Glomerular endothelial cell (primary cell): ENCODE measurements at regions not wholly inside any gene's neighbourhood (a gene's known extent, or its start where the extent isn't known, plus 50 kb on each side); places are given as distances from the start of the nearest gene placed in this dataset.

Experiments used
- DNase-seq: peaks from one replicate; pipeline ENCODE4 v3.0.0-alpha.2; 2011; ENCODE audit warnings: low read depth, low spot score; ENCODE audit errors: extremely low read depth

- DNase-seq, result no peak
Observed at GRCh38 chr1:222301652-222302051, 246.3 kb downstream of the HHIPL2 start.

GRCh38 chr1:222299524-222299923 lies 248.4 kb downstream of the HHIPL2 start:
- DNase-seq, result no peak

- no peak for DNase-seq
Observed at GRCh38 chr1:222290866-222291265, 257.0 kb downstream of the HHIPL2 start.

GRCh38 chr1:222288053-222288452 lies 259.9 kb downstream of the HHIPL2 start:
- no peak for DNase-seq

GRCh38 chr1:222286011-222286410 lies 261.9 kb downstream of the HHIPL2 start:
- DNase-seq, result no peak

GRCh38 chr1:222285526-222285925 lies 262.4 kb downstream of the HHIPL2 start:
- no peak for DNase-seq

- no peak for DNase-seq
Observed at GRCh38 chr1:222284466-222284865, 263.4 kb downstream of the HHIPL2 start.

GRCh38 chr1:222283147-222283768 lies 264.6 kb downstream of the HHIPL2 start:
- no peak for DNase-seq

GRCh38 chr1:222279591-222279990 lies 268.3 kb downstream of the HHIPL2 start:
- no peak for DNase-seq

- no peak for DNase-seq
Observed at GRCh38 chr1:222278501-222278900, 269.4 kb downstream of the HHIPL2 start.

- no peak for DNase-seq
Observed at GRCh38 chr1:222275729-222276465, 272.0 kb downstream of the HHIPL2 start.

GRCh38 chr1:222275001-222275728 lies 272.7 kb downstream of the HHIPL2 start:
- DNase-seq, result no peak

- no peak for DNase-seq
Observed at GRCh38 chr1:222266223-222267196, 281.4 kb downstream of the HHIPL2 start.

GRCh38 chr1:222263791-222264190 lies 284.1 kb downstream of the HHIPL2 start:
- DNase-seq, result no peak

- DNase-seq, result no peak
Observed at GRCh38 chr1:222257027-222257426, 290.9 kb downstream of the HHIPL2 start.

- DNase-seq, result no peak
Observed at GRCh38 chr1:222256058-222256457, 291.8 kb downstream of the HHIPL2 start.

- DNase-seq, result no peak
Observed at GRCh38 chr1:222252788-222253187, 295.1 kb downstream of the HHIPL2 start.

GRCh38 chr1:222251847-222252246 lies 296.1 kb downstream of the HHIPL2 start:
- DNase-seq, result no peak

- no peak for DNase-seq
Observed at GRCh38 chr1:222250376-222250775, 297.5 kb downstream of the HHIPL2 start.

GRCh38 chr1:222247811-222248310 lies 300.0 kb downstream of the HHIPL2 start:
- DNase-seq, result no peak
